Right cardiac atrium (tissue), 5 donors: ENCODE measurements at regions not wholly inside any gene's neighbourhood (a gene's known extent, or its start where the extent isn't known, plus 50 kb on each side); places are given as distances from the start of the nearest gene placed in this dataset.

ENCODE experiments used
- ATAC-seq, 2 donors: fragments of 200-7000 bp; cut with Tn5 transposase; one replicate each; pipeline versions ENCODE4 v1.8.0 to v1.9.1; 2020; ENCODE audit warnings: moderate library complexity in 2 of 2, mild to moderate bottlenecking in 1 of 2
- DNase-seq, 3 donors: peaks; one replicate each; pipeline ENCODE4 v3.0.0-alpha.2; 2020
- H3K27ac ChIP-seq: one replicate; pipeline ENCODE4 v1.5.1; 2013; ENCODE audit warnings: mild to moderate bottlenecking, low read length, control low read depth, moderate library complexity
- H3K27me3 ChIP-seq: one replicate; pipeline ENCODE4 v1.6.1; 2013; ENCODE audit not compliant: control insufficient read depth, insufficient read depth
- H3K4me1 ChIP-seq: one replicate; pipeline ENCODE4 v1.6.1; 2013; ENCODE audit warnings: low read length; ENCODE audit not compliant: control insufficient read depth, insufficient read depth
- H3K4me3 ChIP-seq: one replicate; pipeline ENCODE4 v1.5.1; 2013; ENCODE audit warnings: low read length, control low read depth
- H3K9me3 ChIP-seq: one replicate; pipeline ENCODE4 v1.6.1; 2013; ENCODE audit warnings: low read length; ENCODE audit not compliant: control insufficient read depth
- WGBS: extraction: QIAGEN DNeasy Blood & Tissue Kit; methylation state at CpG from one replicate; pipeline ENCODE4 v1.1.7; 2013; 5-methylcytosine and 5-hydroxymethylcytosine counted together
- intact Hi-C, 4 donors: fragments of 100-400 bp; cut with DNase I; formaldehyde crosslinking; loops; one replicate each; pipeline versions ENCODE4 v1.11.0 to v1.14.0; 2022 to 2023
- donor health status: healthy with polysubstance abuse.
- donor health status: DM: no; HTN: yes; CAD: no.
- donor health status: DM: no; HTN: no; CAD: no.
- donor health status: DM: no; HTN: yes; CAD: no; lungs with severe emphysema.
- donor health status: DM: yes; HTN: yes; CAD: no.

DNA sequence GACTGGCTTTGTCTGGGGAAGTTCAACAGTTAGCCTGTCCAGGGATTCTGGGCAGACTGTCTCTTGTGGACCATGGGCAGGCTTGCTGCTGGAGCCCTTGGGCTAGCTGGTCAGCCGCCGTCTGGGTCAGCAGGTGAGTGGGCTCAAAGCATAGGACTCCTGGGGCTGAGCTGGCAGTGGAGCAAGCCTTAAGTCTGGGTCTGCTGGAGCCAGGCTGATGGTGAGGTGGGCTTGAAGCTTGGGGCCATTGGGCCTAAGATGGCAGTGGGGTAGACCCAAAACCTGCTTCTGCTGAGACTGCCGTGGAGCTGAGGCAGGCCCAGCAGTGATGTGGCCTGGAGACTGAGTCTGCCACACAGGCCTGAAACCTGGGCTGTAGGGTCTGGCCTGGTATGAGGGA lies 645.1 kb downstream of the RAPGEF2 start:
- DNase-seq (no peak), ATAC-seq (no peak)
- 76% methylated on average over 3 of the region's 3 CpGs for whole genome bisulfite sequencing
- Histone ChIP-seq H3K27ac (no peak overlapping the region), H3K27me3 (no peaks in the 10 kb centered on the region), H3K4me3 (no peak overlapping the region), H3K4me1 (no peaks in the 10 kb centered on the region), H3K9me3 (no peaks in the 10 kb centered on the region)
- intact Hi-C loops: no loop called here

DNA sequence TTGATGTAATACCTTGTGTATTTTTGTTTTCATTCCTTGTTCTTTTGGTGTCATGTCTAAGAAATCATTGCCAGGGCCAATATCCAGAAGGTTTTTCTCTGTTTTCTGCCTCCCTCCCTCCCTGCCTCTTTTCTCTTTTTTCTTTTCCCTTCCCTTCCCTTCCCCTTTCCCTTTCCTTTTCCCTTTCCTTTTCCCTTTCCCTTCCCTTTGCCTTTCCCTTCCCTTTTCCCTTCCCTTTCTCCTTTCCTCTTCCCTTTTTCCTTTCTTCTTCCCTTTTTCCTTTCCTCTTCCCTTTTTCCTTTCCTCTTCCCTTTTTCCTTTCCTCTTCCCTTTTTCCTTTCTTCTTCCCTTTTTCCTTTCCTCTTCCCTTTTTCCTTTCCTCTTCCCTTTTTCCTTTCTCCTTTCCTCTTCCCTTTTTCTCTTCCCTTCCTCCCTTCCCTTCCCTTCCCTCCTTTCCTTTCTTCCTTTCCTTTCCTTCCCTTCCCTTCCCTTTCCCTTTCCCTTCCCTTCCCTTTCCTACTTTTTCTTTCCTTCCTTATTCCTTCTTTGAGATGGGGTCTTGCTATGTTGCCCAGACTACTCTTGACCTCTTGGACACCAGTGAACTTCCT lies 646.1 kb downstream of the RAPGEF2 start:
- intact Hi-C loops: no loop called here
- H3K4me3 ChIP-seq: no peak overlapping the region
- H3K27me3 ChIP-seq: no peaks in the 10 kb centered on the region
- H3K9me3 ChIP-seq: no peaks in the 10 kb centered on the region
- DNase-seq (no peak), ATAC-seq (no peak)
- H3K27ac ChIP-seq: no peak overlapping the region
- H3K4me1 ChIP-seq: no peaks in the 10 kb centered on the region

DNA sequence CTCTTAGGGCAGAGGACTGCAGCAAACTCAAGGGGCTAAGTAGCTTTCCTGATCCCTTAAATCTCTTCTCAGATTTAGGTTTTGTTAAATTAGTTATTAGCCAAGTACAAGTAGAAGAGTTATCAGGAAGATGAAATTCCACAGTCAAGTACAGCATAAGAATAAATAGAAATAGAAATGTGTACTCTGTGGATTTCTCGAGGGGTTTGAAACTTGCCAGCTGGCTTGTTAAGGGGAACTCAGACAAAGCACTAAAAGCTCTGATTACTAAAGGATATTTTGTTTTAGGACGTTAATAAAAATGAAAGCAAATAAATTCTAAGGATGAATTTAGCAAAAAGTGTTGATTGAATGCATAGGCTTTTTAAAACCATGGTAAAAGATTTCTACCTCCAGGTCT lies 654.6 kb downstream of the RAPGEF2 start:
- DNase-seq (no peak), ATAC-seq (no peak)
- Histone ChIP-seq H3K4me1 (no peaks in the 10 kb centered on the region), H3K27ac (no peak overlapping the region), H3K27me3 (no peaks in the 10 kb centered on the region), H3K9me3 (no peaks in the 10 kb centered on the region), H3K4me3 (no peak overlapping the region)
- intact Hi-C loops: no loop called here
- 37% methylated on average over 2 of the region's 2 CpGs for WGBS

DNA sequence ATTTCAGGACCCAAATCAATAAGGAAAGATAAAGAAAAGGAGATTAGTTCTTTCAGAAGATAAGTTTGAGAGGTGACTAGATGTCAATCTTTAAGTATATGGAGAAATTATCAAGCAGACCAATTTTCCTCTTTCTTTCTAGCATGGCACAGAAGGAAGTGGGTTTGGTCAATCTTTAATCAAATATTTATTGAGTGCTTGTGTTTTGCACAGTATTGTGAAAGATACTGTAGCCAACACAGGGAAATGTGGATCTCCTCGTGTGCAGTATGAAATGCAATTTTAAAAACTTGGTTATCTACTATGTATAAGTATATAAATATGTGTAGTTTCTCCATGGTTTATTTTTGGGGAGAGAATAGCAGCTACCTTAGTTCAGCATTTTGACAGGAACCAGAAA lies 655.2 kb downstream of the RAPGEF2 start:
- no peak overlapping the region for H3K27ac ChIP-seq
- ATAC-seq (no peak), DNase-seq (no peak)
- intact Hi-C loops: no loop called here
- H3K9me3 ChIP-seq: no peaks in the 10 kb centered on the region
- WGBS: 50% methylated on average over 1 of the region's 1 CpG
- H3K4me1 ChIP-seq: no peaks in the 10 kb centered on the region
- no peak overlapping the region for H3K4me3 ChIP-seq
- no peaks in the 10 kb centered on the region for H3K27me3 ChIP-seq

DNA sequence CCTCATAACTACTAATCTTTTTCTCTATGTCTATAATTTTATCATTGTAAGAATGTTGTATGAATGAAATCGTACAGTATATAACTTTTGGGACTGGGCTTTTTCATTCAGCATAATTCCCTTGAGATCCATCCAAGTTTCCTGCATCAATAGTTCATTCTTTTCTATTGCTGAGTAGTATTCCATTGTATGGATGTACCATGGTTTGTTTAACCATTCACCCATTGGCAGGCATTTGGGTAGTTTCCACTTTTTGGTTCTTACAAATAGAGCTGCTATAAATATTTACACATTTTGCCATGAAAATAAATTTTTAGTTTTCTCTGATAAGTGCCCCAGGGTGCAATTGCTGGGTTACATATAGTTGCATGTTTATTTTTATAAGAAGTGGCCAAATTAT lies 659.8 kb downstream of the RAPGEF2 start:
- Histone ChIP-seq H3K4me1 (no peaks in the 10 kb centered on the region), H3K4me3 (no peak overlapping the region), H3K27ac (no peak overlapping the region), H3K27me3 (no peaks in the 10 kb centered on the region), H3K9me3 (no peaks in the 10 kb centered on the region)
- ATAC-seq (no peak), DNase-seq (no peak)
- 86% methylated on average over 1 of the region's 1 CpG for WGBS
- intact Hi-C loops: no loop called here

DNA sequence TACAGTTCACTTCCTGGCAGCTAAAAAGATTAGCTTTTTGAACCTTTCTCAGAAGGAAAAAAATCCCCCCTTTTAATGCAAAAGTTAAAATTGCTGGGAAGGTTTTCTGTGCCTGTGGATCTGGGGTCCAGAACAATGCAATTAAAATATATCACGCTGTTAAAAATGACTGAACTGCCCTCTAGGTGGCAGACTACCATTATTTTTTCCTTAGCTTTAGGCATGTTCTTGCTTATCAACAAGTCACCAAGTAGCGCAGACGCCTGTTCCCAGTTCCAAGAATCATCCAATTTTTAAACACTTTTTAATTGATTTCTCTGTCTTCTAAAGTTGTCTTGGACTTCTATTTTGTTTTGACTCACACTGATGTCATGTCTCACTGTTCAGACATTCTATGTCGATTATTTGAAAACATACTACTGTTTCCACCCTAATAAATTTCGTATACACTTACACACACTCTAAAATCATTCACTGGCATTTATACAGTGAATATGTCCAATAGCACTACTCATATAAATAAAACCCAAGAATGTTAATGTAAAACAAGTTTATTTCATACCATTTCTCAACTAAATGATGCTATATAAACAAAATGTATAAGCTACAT lies 661.6 kb downstream of the RAPGEF2 start:
- no peak for ATAC-seq
- Histone ChIP-seq H3K27ac (no peak overlapping the region), H3K9me3 (no peaks in the 10 kb centered on the region), H3K27me3 (no peaks in the 10 kb centered on the region), H3K4me3 (no peak overlapping the region), H3K4me1 (no peaks in the 10 kb centered on the region)
- WGBS: 25% methylated on average over 5 of the region's 5 CpGs
- intact Hi-C loops: no loop called here
- DNase-seq: no peak

DNA sequence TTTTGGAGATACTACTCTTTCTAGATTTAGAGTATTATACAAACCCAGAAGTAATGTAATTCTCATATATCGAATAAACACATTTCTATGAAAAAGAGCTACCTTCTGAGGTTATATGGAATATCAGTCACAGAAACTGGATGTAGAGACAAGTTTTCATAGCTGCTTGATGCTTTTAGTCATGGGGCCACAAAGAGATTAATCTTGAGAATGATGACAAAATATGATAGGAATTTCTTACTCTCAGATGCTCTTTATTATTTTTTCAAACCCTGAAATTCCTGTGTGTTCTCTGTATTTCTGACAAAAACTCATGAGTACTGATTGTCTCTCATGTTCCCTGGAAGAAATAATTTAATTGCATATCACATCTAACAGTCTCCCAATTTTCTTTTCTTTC lies 662.5 kb downstream of the RAPGEF2 start:
- no peaks in the 10 kb centered on the region for H3K9me3 ChIP-seq
- ATAC-seq (no peak), DNase-seq (no peak)
- intact Hi-C loops: no loop called here
- WGBS: 92% methylated on average over 1 of the region's 1 CpG
- H3K27me3 ChIP-seq: no peaks in the 10 kb centered on the region
- no peak overlapping the region for H3K27ac ChIP-seq
- no peaks in the 10 kb centered on the region for H3K4me1 ChIP-seq
- H3K4me3 ChIP-seq: no peak overlapping the region

DNA sequence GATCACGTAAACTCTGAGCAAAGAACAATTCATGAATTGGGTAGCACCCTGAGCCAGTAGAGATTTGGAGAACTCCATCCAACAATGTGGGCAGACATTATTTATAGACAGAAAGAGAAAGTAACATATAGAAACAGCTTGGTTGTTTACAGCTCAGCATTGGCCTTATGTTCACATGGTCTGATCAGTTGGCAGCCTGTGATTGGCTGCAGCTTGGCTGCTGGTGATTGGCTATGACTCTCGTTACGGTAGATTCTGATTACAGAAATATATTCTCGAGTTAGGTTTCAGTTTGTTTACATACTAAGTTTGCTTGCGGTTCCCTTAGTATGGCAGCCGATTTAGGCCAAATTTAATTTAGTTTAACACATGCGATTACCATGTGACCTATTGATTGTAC lies 663.4 kb downstream of the RAPGEF2 start:
- no peaks in the 10 kb centered on the region for H3K9me3 ChIP-seq
- ATAC-seq: no peak

DNA sequence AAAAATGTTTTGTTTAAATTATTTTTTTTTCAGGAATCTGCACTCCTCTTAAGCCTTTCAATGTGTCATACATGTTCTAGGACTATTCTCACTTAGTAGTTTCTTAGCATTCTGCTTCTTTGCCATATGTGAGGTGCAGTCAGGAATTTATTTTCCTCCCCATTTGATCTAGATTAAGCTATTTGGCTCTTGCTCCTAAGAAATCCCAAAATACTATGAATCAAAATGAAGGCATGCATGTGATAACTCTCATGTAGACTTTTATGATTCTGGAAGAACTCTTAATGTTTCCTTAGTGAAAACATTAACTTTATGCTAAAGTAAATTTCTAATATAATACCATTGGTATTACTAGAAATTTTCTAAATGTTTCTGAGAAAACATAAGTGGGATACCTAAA lies 664.5 kb downstream of the RAPGEF2 start:
- intact Hi-C loops: no loop called here
- Histone ChIP-seq H3K9me3 (no peaks in the 10 kb centered on the region), H3K27ac (no peak overlapping the region), H3K27me3 (no peaks in the 10 kb centered on the region), H3K4me1 (no peaks in the 10 kb centered on the region), H3K4me3 (no peak overlapping the region)
- ATAC-seq: no peak
- no peak for DNase-seq

More for the DNA sequence above, 663.4 kb downstream of the RAPGEF2 start:
- Histone ChIP-seq H3K4me3 (no peak overlapping the region), H3K4me1 (no peaks in the 10 kb centered on the region), H3K27me3 (no peaks in the 10 kb centered on the region), H3K27ac (no peak overlapping the region)
- DNase-seq: no peak
- WGBS: 79% methylated on average over 7 of the region's 7 CpGs
- intact Hi-C loops: no loop called here

DNA sequence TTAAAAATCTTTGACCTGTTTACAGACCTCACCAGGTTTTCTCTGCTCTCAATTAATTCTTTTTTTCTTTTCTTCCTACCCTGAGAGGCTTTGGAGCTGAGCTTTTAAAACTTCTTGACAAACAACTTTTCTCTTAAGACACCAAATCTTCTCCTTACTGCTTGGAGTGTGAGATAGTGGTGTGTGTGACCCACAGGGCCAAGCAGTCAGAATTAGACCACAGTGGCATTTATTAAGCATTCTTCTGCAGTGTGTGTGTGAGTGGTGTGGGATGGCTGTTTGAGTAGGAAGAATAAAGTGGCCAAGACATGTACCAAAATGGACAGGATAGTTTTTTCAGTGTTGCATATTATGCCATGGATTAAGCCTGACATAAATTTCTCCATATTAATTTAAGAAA lies 665.1 kb downstream of the RAPGEF2 start:
- Histone ChIP-seq H3K27me3 (no peaks in the 10 kb centered on the region), H3K4me1 (no peaks in the 10 kb centered on the region), H3K9me3 (no peaks in the 10 kb centered on the region), H3K27ac (no peak overlapping the region), H3K4me3 (no peak overlapping the region)
- intact Hi-C loops: no loop called here
- DNase-seq (no peak), ATAC-seq (no peak)

DNA sequence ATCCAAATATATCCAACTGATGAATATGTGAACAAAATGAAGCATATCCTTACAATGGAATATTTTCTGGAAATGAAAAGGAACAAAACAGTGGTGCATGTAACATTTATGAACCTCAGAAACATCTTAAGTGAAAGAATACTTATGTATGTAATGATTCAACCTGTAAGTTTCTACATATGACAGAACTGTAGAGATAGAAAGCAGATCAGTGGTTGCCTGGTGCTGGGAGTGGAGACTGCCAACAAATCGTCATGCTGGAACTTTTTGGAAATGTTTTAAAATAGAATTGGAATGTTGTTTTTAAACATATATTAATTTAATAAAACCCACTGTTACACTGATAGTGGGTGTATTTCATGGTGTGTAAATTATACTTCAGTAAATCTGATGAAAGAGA lies 667.5 kb downstream of the RAPGEF2 start:
- Histone ChIP-seq H3K27ac (no peak overlapping the region), H3K27me3 (no peaks in the 10 kb centered on the region), H3K4me3 (no peak overlapping the region), H3K9me3 (no peaks in the 10 kb centered on the region), H3K4me1 (no peaks in the 10 kb centered on the region)
- intact Hi-C loops: no loop called here
- no peak for ATAC-seq
- no peak for DNase-seq
- whole genome bisulfite sequencing: 17% methylated on average over 1 of the region's 1 CpG

DNA sequence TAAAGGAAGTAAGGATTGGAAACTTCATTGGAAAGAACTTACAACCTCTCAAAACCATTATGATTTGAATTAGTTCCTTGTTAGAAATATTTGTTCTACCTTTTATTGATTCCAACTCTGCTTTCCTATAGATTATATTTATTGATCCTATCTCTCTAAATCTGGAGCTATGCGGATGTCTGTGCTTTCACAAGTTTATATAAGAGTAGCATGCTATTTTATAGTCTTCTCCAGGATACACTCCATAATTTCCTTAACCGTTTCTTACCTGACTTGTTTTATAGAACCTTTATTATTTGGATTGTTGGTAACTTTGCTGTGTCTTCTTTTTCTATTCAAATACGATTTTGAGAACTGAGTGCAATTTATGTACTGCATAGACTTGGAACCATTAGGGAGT lies 668.1 kb downstream of the RAPGEF2 start:
- H3K4me1 ChIP-seq: no peaks in the 10 kb centered on the region
- H3K9me3 ChIP-seq: no peaks in the 10 kb centered on the region
- H3K27me3 ChIP-seq: no peaks in the 10 kb centered on the region
- H3K4me3 ChIP-seq: no peak overlapping the region
- no peak overlapping the region for H3K27ac ChIP-seq
- DNase-seq (no peak), ATAC-seq (no peak)
- WGBS: 53% methylated on average over 3 of the region's 3 CpGs
- intact Hi-C loops: no loop called here
